Stimulated activated CD4-positive, alpha-beta T cell treated with anti-CD3 and anti-CD28 coated beads, Interleukin-4, amount 100 ng/mL, for 1 hour (primary cell): ENCODE measurements at regions not wholly inside any gene's neighbourhood (a gene's known extent, or its start where the extent isn't known, plus 50 kb on each side); places are given as distances from the start of the nearest gene placed in this dataset.

ENCODE experiments used
- DNase-seq: peaks from one replicate; pipeline ENCODE4 v3.0.0-alpha.2; 2020

GRCh38 chr2:21910832-21911507, 787.2 kb downstream of the TDRD15 start:
- no peak for DNase-seq

DNA sequence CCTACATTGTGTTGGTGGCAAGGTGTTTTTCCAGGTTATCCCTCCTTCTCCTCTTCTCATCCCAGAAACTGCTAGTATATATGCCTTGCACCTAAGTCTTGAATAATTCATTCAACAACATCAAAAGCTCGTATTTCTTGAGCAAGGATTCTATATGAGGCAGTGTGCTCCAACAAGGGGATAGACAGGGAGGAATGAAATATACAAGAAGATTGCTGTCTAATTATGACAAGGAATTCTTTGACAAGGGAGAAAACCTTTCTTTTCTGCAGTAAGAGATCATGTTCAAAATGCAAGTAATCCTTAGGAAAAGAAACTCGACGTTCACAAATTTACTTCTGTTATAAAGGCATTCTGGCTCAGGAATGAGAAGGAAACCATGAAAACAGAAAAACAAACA, 788.6 kb downstream of the TDRD15 start:
- DNase-seq: no peak

DNA sequence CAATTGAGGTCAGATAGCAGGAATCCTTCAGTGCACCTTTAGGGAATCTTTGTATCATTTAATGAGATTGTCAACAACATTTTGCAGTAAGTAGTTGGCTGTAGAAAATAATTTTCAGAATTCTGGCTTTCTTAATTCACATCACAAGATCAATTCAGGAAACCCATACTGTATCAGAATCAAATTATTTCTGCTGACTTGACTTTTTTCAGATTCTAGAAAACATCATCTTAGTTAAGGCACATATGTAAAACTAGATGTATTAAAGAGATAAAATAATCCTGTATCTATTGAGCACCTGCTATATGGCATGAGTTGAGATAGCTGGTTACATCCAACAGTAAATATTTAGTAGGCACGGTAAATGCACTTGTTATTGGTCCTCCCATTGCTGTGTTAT, 791.4 kb downstream of the TDRD15 start:
- DNase-seq: no peak

DNA sequence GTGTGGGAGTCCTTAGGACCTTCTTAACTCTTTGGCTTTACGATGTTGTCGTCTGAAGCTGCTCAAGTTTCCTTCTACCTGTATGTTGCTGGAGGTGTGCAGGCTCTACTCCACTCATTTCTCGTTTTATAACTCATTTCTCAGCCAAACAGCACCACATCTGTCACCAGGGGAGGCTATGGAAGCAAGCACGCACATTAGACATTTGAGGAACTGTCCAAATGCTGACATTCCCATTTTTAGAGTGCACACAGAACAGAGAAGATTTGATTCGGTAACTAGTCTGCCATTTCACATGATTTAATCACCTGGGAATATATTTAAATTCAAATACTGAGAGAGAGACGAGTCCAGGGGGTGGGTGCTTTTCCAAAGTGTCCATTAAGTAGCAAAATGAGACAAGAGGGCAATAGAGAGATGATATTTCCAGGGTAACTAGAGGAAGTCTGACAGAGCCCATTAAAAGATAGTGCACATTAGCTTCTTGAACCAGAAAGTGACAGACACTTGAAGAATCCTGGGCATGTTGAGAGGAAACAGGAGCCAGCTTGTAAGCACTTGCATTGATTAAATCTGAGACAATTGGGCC, 793.3 kb downstream of the TDRD15 start:
- DNase-seq: no peak

DNA sequence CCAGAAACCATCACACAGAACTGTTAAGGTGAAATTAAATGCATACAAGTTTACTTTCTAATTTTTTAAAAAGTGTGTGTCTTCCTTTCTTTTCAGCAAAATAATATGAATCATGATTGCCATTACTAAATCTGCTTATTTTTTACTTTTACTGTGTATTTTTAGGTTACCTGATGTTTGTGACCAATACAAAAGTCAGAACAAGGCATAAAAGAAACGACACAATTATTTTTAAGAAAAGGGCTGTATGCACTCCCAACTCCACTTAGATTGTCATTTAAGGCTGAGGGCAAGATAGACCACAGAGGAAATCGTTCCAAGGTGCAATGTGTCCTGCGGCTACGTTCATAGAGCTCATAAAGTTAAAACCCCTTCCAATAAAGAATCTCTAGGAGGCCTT, 797.0 kb downstream of the TDRD15 start:
- no peak for DNase-seq

- no peak for DNase-seq
Observed at GRCh38 chr2:21924640-21925285, 801.0 kb downstream of the TDRD15 start.

DNA sequence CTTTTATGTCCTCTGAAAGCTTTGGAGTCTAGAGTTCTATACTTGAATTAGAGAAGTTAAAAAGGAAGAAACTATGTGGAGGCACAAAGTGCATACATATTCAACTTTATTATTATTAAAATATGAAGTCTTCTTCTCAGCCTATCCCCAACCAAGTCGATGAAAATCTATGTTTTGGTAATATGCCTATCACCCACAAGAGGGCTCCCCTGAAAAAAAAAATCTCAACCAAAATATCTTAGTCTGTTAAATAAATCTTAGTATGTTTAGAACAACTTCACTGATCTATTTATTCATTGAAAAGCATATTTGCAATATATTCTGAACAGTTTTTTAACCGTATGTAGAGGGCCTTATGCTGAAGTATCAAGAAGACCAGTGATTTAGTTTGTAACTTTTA, 804.5 kb downstream of the TDRD15 start:
- DNase-seq: no peak

DNA sequence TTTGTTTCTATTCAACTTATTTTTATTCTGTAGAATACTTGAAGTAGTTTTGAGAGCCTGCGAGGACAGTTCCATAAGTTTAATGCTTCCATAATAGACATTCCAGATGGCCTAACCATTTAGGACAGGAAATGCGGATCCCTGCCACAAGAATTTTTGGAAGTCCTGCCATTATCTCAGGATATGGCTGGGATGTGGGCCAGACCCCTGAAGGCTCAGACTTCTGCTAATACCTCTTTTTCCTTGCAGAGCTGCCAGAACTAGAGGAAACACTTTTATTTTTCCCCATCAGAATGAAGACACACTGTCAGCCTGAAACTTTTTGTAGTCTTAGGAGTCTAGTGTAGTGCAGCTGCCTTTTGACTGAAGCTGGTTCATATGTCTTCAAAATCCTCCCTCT, 806.5 kb downstream of the TDRD15 start:
- DNase-seq: no peak

GRCh38 chr2:21939967-21940366, 816.2 kb downstream of the TDRD15 start:
- no peak for DNase-seq

DNA sequence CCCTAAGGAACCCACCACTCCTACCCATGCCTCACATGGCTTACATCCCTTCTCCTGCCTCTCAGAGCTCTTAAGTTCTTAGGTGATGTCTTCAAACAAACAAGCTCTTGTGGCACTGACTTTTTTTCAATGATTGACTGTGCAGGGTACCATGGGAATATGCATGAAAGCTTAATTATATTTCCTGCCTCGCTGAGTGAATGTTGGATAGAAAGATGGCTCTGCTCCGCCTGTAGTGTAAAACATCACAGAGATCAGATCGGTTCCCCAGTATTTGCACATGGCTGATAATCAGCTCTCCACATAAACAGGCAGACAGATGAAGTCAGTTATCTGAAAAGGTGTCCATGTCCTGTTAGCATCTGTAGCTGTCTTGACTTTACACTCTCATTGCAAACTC, 820.8 kb downstream of the TDRD15 start:
- no peak for DNase-seq

- no peak for DNase-seq
Observed at GRCh38 chr2:21945658-21946057, 821.9 kb downstream of the TDRD15 start.

DNA sequence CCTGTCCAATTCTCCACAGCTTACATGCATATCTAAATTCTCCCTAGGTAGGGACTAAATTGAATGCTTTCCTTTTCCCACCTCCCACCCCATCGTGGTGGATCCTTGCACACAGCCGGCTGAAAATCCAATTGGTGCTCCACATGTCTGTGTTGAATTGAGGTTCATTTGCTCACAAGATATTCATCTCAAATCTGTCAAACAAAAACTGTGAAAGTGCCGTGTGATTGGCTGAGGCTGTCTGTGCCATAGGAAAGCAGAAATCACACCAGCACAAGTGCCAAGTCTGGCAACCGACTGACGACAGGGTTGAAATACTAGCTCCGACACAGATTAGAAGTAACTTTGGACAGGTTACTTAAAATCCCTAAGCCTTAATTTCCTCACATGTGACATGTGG, 823.3 kb downstream of the TDRD15 start:
- no peak for DNase-seq

DNA sequence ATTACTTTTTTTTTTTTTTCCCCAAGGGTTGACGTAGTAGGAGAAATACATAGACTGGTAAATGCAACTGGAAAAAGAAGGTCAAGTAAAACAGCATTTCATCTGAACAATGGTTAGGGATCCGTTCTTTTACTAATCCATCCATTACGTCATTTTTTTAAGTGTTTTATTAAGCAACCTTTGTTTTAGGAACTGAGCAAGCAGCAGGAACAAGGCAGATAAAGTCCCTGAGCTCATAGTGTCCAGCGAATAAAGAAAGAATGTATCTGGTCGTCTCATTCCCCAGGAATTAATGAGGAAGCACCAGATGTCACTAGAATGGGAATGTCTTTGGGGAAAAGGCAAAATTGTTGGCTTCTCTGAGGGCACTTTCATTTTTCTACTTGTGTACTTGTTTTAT, 842.4 kb downstream of the TDRD15 start:
- no peak for DNase-seq

DNA sequence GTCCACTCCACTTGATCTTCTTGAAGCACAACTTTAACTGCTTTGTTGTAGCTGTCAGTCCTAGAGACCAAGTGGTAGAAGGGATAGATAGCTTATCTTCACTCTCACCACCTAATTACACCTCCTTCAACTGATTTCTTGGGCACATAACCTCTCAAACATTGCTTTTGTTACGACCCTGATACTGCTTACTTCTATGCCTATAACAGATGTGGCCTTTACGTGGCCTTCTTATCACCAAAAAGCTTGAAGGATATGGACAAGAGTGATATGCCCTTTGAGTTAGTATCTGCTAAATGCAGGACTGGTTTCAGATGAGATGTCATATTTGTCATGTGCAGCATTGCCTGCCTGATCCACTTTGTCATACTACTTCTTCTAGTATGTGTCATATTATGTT, 847.2 kb downstream of the TDRD15 start:
- no peak for DNase-seq

DNA sequence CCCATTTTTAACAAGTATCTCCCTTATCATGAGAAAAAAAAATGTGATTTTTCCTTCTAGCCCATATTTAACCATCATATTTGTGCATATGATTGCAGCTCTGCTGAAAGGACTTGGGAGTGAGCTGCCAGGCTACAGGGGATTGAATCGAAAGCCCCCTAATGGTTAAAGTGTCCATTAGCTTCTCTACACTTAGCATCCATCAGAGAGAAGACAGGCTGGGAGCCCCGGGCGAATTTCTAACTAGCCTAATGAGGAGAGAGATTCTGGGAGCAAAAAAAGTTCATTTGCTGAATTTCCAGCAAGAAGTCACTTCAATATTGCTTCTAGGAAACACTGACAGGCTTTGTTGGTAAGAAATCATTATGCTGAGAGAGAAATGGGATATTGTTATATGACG, 848.8 kb downstream of the TDRD15 start:
- DNase-seq: no peak

DNA sequence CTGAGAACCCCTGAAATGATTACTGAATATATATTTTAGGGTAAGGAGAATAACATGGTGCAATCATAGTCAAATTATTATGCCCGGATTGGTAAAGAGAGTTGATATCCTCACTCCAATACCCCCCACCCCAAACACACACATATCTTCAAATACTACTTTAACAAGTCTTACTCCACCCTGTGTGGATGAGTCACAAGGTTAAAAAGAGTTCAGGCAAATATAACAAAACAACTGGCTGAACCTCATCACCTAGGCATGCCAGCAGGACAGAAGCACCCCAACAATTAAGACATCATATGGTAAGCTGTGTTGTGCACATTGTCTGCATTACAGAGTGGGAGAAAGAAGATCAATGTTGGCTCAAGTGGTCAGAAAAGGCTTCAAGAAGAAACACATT, 857.4 kb downstream of the TDRD15 start:
- no peak for DNase-seq

- no peak for DNase-seq
Observed at GRCh38 chr2:21993002-21993401, 869.2 kb downstream of the TDRD15 start.

- no peak for DNase-seq
Observed at GRCh38 chr2:21996339-21996738, 872.6 kb downstream of the TDRD15 start.

DNA sequence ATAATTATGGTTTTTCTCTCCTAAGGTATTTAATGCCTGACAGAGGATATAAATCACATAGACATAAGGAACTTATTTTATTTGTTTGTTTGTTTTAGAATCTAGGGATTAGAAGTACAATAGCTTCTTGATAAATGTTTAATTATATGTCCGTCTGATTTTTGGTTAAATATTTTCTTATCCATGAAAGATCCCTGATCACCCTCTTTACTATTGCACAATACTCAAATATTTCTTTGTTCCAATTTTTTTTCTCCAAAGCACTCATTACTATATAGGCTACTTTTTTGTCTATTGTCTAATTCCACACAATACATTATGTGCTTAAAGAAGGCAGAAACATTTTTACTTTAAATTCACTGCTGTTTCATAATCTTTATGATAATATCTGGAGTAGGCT, 875.8 kb downstream of the TDRD15 start:
- DNase-seq: no peak

GRCh38 chr2:22002066-22002465, 878.3 kb downstream of the TDRD15 start:
- no peak for DNase-seq

DNA sequence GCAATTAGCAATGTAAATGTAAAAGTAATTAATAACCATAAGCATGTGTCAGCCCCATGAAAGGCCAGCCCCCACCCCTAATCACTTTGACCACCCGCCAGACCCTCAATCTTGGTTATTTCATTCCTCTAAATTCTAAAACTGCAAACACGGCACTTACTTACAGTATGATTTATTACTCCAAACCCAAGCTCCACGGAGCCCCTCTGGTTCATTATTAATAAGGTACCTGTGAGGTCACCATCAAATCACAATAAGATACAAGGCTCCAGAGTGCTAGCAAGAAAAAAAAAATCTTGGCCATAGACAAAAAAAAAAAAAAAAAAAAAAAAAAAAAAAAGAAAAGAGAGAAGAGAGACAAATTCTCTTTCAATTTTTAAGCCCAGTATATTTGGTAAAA, 879.5 kb downstream of the TDRD15 start:
- no peak for DNase-seq

DNA sequence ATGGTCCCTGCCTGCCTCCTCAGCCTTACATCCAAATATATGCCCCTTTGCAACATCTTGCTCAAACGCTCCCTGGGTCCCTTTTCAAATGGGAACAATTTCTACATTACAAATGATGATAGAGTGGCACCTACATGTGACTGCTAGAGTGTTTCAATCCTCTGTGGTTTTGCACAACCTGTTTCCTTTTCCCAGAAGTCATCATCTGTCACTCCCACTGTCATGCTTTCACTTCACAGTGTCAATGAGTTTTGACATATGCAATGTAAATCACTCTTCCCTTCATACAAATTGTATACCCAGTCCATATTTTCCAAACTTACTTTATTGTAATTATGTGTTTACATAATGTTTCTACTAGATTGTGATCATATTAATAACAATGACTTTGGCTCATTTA, 887.3 kb downstream of the TDRD15 start:
- no peak for DNase-seq

DNA sequence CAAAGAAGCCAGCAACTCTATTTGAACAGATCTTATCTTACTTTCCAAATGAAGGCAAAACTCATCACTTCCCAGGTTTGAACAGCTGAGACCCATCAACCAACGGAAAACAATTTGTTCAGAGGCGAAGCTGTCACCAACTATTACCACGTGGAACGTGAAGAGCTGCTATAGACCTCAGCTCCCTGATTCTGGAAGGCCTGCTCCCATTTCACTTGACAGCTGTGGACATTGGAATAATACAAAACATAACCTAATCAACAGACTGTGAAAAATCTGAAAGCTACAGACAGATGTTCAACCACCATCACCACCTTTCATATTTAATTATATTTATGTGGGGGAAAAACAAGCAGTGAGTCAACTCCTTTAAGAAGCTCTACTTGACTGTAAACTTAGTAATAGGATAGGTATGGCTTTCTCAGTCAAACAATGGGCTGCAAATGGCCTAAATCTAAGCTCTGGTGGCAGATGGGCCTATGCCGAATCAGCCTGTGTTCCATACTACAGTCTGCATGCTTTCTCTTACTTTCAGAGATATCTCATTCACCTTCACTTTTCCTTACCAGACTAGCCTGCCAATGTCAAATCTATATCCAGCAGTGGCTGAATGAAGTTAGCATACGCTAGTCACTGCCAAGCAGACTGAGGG, 896.4 kb downstream of the TDRD15 start:
- no peak for DNase-seq

DNA sequence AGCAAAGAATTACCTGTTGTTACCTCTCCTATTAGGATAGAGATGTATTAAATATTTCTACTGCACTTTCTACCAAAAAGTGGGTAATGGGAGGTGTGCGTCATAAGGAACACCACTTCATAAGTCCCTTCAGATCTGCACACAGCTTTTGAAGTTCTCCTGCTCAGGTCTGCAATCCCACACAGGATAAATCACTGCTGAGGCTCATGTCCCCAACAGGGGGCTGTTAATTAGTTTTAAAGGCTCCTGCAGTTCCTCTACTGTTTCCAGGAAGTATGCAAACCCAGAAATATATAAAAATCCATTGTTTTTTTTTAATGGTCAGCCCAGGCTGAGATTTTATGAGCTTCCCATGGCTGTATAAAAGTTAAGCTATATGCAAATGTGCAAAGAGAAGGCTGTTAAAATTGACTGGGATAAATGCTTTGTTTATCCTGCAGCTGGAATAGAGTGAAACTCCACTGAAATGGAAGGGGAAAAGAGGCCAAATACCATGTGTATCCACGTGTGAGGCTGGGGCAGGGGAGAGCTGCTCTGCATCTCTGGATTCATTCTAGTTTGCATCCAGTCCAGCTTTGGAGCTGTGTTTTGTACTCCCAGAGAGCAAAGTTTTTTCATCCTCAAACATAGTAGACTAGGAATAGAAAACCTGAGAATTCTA, 903.7 kb downstream of the TDRD15 start:
- no peak for DNase-seq
